GM12878 (cell line): ENCODE measurements at regions not wholly inside any gene's neighbourhood (a gene's known extent, or its start where the extent isn't known, plus 50 kb on each side); places are given as distances from the start of the nearest gene placed in this dataset.

Experiments
- ATAC-seq: fragments of 200-7000 bp; cut with Tn5 transposase; 3 replicates; pipeline ENCODE4 v1.9.1; 2020; ENCODE audit warnings: mild to moderate bottlenecking, moderate library complexity
- BruUV-seq: library from RNA; stranded (reverse); fragments of 400-500 nt; replicated peaks from 2 replicates; lab custom pipeline; 2021; lab: Mats Ljungman, UMichigan
- CTCF ChIA-PET: fragments of 300-600 bp; sonication (Branson Sonifier 250); formaldehyde crosslinking; extraction: SDS; loops from one replicate; lab custom pipeline; 2021; ENCODE audit warnings: inconsistent platforms; lab: Yijun Ruan, JAX
- POLR2A ChIA-PET: fragments of 350-600 bp; formaldehyde crosslinking; extraction: SDS; loops from one replicate; lab custom pipeline; 2021; ENCODE audit warnings: inconsistent platforms; lab: Charles Lee
- RAD21 ChIA-PET: fragments of 300-600 bp; sonication (Branson Sonifier 250); formaldehyde crosslinking; loops from one replicate; lab custom pipeline; 2023; ENCODE audit warnings: antibody characterized with exemption; ENCODE audit not compliant: unreplicated experiment; lab: Charles Lee
- SMC1A ChIA-PET: fragments of 300-600 bp; sonication (Branson Sonifier 250); formaldehyde crosslinking; loops from one replicate; lab custom pipeline; 2023; ENCODE audit not compliant: unreplicated experiment, uncharacterized antibody; lab: Charles Lee
- DNase-seq: peaks from one replicate; pipeline ENCODE4 v3.0.0-alpha.2; 2011; ENCODE audit warnings: low read depth, low spot score
- FAIRE-seq: peaks from 3 replicates; lab custom pipeline; 2011; peaks lifted over from hg19 to GRCh38; lab: Jason Lieb, UNC
- H2AFZ ChIP-seq: 2 replicates; pipeline ENCODE4 v1.6.0; 2011; ENCODE audit warnings: low read depth, low read length, control low read depth; ENCODE audit not compliant: control insufficient read depth
- H3K27ac ChIP-seq: 2 replicates; pipeline ENCODE4 v1.5.1; 2011; ENCODE audit warnings: control low read depth; ENCODE audit not compliant: control insufficient read depth, insufficient read depth
- H3K27me3 ChIP-seq, 2 experiments: replicated peaks in 1 of 2; 2 replicates each; pipeline versions ENCODE4 v1.6.0 to v1.6.1; 2011; ENCODE audit warnings: low read length in 1 of 2; ENCODE audit not compliant: control insufficient read depth in 2 of 2, insufficient read depth in 2 of 2
- H3K36me3 ChIP-seq, 2 experiments: 2 replicates each; pipeline ENCODE4 v1.5.1; 2011; ENCODE audit warnings: low read length in 1 of 2; ENCODE audit not compliant: control insufficient read depth in 2 of 2, insufficient read depth in 2 of 2
- H3K4me1 ChIP-seq: 2 replicates; pipeline ENCODE4 v1.6.1; 2011; ENCODE audit warnings: mild to moderate bottlenecking, low read length, moderate library complexity, mixed read lengths; ENCODE audit not compliant: control insufficient read depth, insufficient read depth
- H3K4me2 ChIP-seq: 2 replicates; pipeline ENCODE4 v1.6.0; 2011; ENCODE audit warnings: control low read depth; ENCODE audit not compliant: control insufficient read depth, insufficient read depth
- H3K4me3 ChIP-seq: fragments of 200-600 bp; sonication (generic); 2 replicates; pipeline ENCODE4 v1.5.1; 2016
- H3K79me2 ChIP-seq: 2 replicates; pipeline ENCODE4 v1.6.0; 2011; ENCODE audit warnings: low read length; ENCODE audit not compliant: control insufficient read depth, insufficient read depth
- H3K9ac ChIP-seq: 2 replicates; pipeline ENCODE4 v1.8.0; 2011; ENCODE audit warnings: low read length, control low read depth, mixed read lengths; ENCODE audit not compliant: control insufficient read depth, insufficient read depth
- H3K9me3 ChIP-seq: replicated peaks from 3 replicates; pipeline ENCODE4 v1.5.1; 2011; ENCODE audit warnings: mild to moderate bottlenecking, low read length; ENCODE audit not compliant: control insufficient read depth, insufficient read depth
- H4K20me1 ChIP-seq: 2 replicates; pipeline ENCODE4 v1.6.0; 2011; ENCODE audit not compliant: control insufficient read depth, insufficient read depth
- CBFB ChIP-seq: IDR thresholded peaks from 2 replicates; pipeline ENCODE4 v1.6.1; 2016; ENCODE audit warnings: antibody characterized with exemption, low read depth
- IKZF1 ChIP-seq: fragments of 450-650 bp; conservative IDR thresholded peaks from 2 replicates; pipeline ENCODE4 v1.6.1; 2017; ENCODE audit warnings: antibody characterized with exemption, mild to moderate bottlenecking
- IRF5 ChIP-seq: fragments of 450-650 bp; IDR thresholded peaks from 2 replicates; pipeline ENCODE4 v1.6.1; 2017; ENCODE audit warnings: borderline replicate concordance
- MXI1 ChIP-seq: fragments of 150-350 bp; IDR thresholded peaks from 2 replicates; pipeline ENCODE4 v1.6.1; 2011; ENCODE audit warnings: low read depth, mild to moderate bottlenecking, inconsistent platforms, low read length, improper control_type of control experiment
- NFIC ChIP-seq: IDR thresholded peaks from 2 replicates; pipeline ENCODE4 v1.6.1; 2012; ENCODE audit warnings: low read depth, mild to moderate bottlenecking, inconsistent platforms, low read length, moderate library complexity
- TBL1XR1 ChIP-seq: IDR thresholded peaks from 2 replicates; pipeline ENCODE4 v1.6.1; 2012; ENCODE audit warnings: low read depth, low read length, improper control_type of control experiment
- TCF7 ChIP-seq: IDR thresholded peaks from 2 replicates; pipeline ENCODE4 v1.6.1; 2014; ENCODE audit warnings: antibody characterized with exemption, borderline replicate concordance
- YBX1 ChIP-seq: fragments of 450-650 bp; IDR thresholded peaks from 2 replicates; pipeline ENCODE4 v1.6.1; 2016; ENCODE audit warnings: antibody characterized with exemption
- ZNF217 ChIP-seq: fragments of 450-650 bp; IDR thresholded peaks from 2 replicates; pipeline ENCODE4 v1.6.1; 2017; ENCODE audit warnings: antibody characterized with exemption, mild to moderate bottlenecking
- ZNF384 ChIP-seq: IDR thresholded peaks from 2 replicates; pipeline ENCODE4 v1.6.1; 2012; ENCODE audit warnings: low read depth, mild to moderate bottlenecking, low read length, improper control_type of control experiment, borderline replicate concordance
- ZNF622 ChIP-seq: fragments of 450-650 bp; IDR thresholded peaks from 2 replicates; pipeline ENCODE4 v1.6.1; 2017; ENCODE audit warnings: mild to moderate bottlenecking, inconsistent platforms
- ZSCAN29 ChIP-seq: fragments of 450-650 bp; IDR thresholded peaks from 2 replicates; pipeline ENCODE4 v1.6.1; 2017; ENCODE audit warnings: mild to moderate bottlenecking, moderate library complexity
- WGBS: methylation state at CpG from one replicate; pipeline ENCODE4 v1.1.6; 2016; ENCODE audit warnings: low lambda C conversion rate; ENCODE audit not compliant: insufficient replicate concordance, insufficient coverage; ENCODE audit errors: missing lambda C conversion rate; 5-methylcytosine and 5-hydroxymethylcytosine counted together
- in situ Hi-C: fragments of 300-500 bp; cut with MboI; formaldehyde crosslinking; loops from 9 replicates; pipeline ENCODE4 v1.14.3; 2018; ENCODE audit warnings: mixed read lengths
- intact Hi-C: fragments of 100-400 bp; cut with micrococcal nuclease; formaldehyde crosslinking; loops from one replicate; pipeline ENCODE4 v1.14.2; 2022; ENCODE audit not compliant: unreplicated experiment
- TF ChIP-seq, protein P1 (sequence below): IDR thresholded peaks from 2 replicates; pipeline ENCODE4 v1.6.1; 2012; ENCODE audit warnings: improper control_type of control experiment, low read depth, low read length; ENCODE audit not compliant: insufficient replicate concordance
- TF ChIP-seq, protein P2 (sequence below): IDR thresholded peaks from 2 replicates; pipeline ENCODE4 v1.6.1; 2011; ENCODE audit warnings: borderline replicate concordance, low read depth, mild to moderate bottlenecking, moderate library complexity, low read length; ENCODE audit not compliant: insufficient read depth, poor library complexity, severe bottlenecking

GRCh38 chr11:134598368-134598767 is 186.3 kb upstream of the B3GAT1 start:
- FAIRE-seq (no peak), DNase-seq (no peak), ATAC-seq (no peak)
- no peak overlapping the region for H3K4me2 ChIP-seq
- in situ Hi-C loops (no loop called here), intact Hi-C loops (no loop called here)
- H3K4me3 ChIP-seq, result no peak overlapping the region
- H3K4me1 ChIP-seq, result no peaks in the 10 kb centered on the region
- H2AFZ ChIP-seq, result no peak overlapping the region
- no peaks in the 10 kb centered on the region for H3K79me2 ChIP-seq
- H3K36me3 ChIP-seq, result no peaks in the 10 kb centered on the region
- no TSS peak for BruUV-seq
- no peak overlapping the region for H3K9ac ChIP-seq
- WGBS, result 27% methylated on average over 5 of the region's 5 CpGs
- ChIA-PET RAD21 (no interaction called here), POLR2A (no interaction called here), CTCF (no interaction called here), SMC1A (no interaction called here)
- no peaks in the 10 kb centered on the region for H4K20me1 ChIP-seq
- H3K27ac ChIP-seq, result no peak overlapping the region
- H3K9me3 ChIP-seq, result no peaks in the 10 kb centered on the region
- 0 out of 4 replicates have a peak, but pooled peaks cover 0 to 1% of the 10 kb centered on the region in 2 experiments for H3K27me3 ChIP-seq
- no peak for TF ChIP-seq MXI1
- TF ChIP-seq, protein P1, sequence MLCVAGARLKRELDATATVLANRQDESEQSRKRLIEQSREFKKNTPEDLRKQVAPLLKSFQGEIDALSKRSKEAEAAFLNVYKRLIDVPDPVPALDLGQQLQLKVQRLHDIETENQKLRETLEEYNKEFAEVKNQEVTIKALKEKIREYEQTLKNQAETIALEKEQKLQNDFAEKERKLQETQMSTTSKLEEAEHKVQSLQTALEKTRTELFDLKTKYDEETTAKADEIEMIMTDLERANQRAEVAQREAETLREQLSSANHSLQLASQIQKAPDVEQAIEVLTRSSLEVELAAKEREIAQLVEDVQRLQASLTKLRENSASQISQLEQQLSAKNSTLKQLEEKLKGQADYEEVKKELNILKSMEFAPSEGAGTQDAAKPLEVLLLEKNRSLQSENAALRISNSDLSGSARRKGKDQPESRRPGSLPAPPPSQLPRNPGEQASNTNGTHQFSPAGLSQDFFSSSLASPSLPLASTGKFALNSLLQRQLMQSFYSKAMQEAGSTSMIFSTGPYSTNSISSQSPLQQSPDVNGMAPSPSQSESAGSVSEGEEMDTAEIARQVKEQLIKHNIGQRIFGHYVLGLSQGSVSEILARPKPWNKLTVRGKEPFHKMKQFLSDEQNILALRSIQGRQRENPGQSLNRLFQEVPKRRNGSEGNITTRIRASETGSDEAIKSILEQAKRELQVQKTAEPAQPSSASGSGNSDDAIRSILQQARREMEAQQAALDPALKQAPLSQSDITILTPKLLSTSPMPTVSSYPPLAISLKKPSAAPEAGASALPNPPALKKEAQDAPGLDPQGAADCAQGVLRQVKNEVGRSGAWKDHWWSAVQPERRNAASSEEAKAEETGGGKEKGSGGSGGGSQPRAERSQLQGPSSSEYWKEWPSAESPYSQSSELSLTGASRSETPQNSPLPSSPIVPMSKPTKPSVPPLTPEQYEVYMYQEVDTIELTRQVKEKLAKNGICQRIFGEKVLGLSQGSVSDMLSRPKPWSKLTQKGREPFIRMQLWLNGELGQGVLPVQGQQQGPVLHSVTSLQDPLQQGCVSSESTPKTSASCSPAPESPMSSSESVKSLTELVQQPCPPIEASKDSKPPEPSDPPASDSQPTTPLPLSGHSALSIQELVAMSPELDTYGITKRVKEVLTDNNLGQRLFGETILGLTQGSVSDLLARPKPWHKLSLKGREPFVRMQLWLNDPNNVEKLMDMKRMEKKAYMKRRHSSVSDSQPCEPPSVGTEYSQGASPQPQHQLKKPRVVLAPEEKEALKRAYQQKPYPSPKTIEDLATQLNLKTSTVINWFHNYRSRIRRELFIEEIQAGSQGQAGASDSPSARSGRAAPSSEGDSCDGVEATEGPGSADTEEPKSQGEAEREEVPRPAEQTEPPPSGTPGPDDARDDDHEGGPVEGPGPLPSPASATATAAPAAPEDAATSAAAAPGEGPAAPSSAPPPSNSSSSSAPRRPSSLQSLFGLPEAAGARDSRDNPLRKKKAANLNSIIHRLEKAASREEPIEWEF, result no peak
- no peak for TF ChIP-seq YBX1
- TF ChIP-seq TCF7, result no peak
- TF ChIP-seq IKZF1, result no peak
- no peak for TF ChIP-seq ZNF217
- TF ChIP-seq CBFB, result no peak
- no peak for TF ChIP-seq IRF5
- TF ChIP-seq TBL1XR1, result no peak
- no peak for TF ChIP-seq NFIC
- no peak for TF ChIP-seq ZNF622
- no peak for TF ChIP-seq ZNF384
- TF ChIP-seq ZSCAN29, result no peak
- TF ChIP-seq, protein P2, sequence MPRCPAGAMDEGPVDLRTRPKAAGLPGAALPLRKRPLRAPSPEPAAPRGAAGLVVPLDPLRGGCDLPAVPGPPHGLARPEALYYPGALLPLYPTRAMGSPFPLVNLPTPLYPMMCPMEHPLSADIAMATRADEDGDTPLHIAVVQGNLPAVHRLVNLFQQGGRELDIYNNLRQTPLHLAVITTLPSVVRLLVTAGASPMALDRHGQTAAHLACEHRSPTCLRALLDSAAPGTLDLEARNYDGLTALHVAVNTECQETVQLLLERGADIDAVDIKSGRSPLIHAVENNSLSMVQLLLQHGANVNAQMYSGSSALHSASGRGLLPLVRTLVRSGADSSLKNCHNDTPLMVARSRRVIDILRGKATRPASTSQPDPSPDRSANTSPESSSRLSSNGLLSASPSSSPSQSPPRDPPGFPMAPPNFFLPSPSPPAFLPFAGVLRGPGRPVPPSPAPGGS, result no peak
